ENCODE measurements at regions not wholly inside any gene's neighbourhood (a gene's known extent, or its start where the extent isn't known, plus 50 kb on each side); places are given as distances from the start of the nearest gene placed in this dataset.

DNA sequence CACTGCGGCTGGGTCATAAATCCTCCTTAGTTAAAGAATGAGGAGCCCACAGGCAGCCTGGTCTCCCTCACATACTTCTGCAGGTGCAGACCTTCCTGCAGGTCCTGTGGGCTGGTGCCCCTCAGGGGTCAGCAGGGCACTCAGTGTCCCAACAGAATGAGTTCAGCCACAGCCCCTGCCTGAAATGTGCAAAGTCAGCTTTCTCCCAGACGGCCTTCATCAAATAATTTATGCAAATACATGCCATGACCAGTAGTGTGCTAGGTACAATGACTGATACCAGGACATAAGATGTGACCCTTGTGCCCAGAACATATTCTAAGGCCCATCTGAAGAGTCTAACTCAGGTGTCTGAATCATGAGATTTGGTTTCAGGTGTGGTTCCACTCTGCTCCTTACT, 703.4 kb downstream of the TBC1D22A start:
- intact Hi-C loops (cut with DNase I), result no loop called here

DNA sequence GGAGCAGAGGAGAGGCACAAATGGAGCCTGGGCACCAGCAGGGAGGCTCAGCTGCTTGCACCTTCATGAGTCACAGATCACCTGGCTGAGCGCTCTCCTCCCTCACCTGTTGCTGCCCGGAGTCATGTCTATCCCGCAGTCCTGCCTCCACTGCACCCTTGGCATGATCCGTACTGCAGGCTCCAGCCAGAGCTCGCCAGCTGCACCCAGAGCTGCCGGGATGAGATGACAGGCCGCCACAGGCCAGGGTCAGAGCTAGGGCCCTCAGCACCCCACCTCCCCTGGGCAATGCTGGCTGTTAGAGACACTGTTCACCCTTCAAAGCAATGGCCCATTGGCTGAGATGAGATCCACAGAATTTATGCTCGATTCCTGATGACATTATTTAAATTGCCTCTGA, 702.8 kb downstream of the TBC1D22A start:
- DNase-seq (ENCODE audit: low spot score), result no peak
- intact Hi-C loops (cut with DNase I), result no loop called here

More for the DNA sequence above, 703.4 kb downstream of the TBC1D22A start:
- DNase-seq (ENCODE audit: low spot score), result no peak

DNA sequence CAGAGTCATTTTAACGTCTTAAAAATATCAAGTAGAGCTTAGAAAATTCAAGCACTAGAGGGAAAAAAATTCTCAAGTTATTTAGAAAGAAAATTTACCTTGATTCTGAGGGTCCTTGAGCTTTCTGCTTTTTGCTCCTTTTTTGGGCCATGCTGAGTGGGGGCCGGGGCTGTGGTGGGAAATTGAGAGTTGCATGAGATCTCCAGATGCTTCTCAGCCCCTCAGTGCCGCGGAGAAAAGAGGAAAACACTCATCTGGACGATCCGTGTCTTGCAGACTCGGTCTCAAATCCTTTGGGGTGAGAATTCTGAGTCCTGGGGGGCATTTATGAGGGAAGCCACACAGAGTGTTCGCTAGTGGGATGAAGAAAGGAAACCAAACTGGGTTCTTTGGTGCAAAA, 700.8 kb downstream of the TBC1D22A start:
- intact Hi-C loops (cut with DNase I), result no loop called here
- DNase-seq (ENCODE audit: low spot score), result no peak

DNA sequence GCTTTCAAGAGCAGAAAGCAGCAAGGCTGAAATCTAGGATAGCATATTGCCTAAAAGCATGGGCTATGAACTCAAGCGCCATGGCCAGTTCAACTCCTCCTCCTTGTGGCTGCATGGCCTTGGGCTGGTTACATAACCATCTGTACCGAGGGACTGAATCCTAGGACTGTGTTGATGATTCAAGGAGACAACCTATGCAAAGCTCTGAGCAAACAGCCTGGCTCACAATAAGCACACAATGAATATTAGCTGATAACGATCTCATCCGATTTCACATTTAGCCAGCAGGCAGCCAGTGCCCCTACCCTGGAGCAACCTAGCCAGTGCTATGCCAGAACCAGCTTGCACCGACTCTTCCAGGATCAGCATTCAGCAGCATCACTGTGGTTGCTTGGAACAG, 698.4 kb downstream of the TBC1D22A start:
- intact Hi-C loops (cut with DNase I), result no loop called here
- no peak for DNase-seq (ENCODE audit: low spot score)

DNA sequence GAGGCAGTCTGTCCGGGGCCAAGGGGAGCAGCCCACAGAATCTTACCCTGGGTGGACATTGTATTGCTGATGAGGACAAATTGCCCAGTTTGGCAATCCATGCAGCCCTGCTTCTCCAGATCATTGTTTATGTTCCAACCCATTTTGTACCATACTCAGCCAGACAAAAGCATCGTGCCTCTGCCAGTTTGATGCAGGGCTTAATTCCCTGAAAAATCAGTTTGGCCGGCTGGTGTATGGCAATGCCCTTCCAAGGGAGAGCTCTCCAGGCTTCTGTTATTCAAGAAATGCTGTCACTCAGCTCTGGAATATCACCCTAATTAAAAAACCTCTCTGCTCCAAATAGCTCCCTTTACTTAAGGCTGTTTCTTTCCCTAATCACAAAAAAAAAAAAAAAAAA, 697.7 kb downstream of the TBC1D22A start:
- DNase-seq (ENCODE audit: low spot score), result no peak
- intact Hi-C loops (cut with DNase I), result no loop called here

DNA sequence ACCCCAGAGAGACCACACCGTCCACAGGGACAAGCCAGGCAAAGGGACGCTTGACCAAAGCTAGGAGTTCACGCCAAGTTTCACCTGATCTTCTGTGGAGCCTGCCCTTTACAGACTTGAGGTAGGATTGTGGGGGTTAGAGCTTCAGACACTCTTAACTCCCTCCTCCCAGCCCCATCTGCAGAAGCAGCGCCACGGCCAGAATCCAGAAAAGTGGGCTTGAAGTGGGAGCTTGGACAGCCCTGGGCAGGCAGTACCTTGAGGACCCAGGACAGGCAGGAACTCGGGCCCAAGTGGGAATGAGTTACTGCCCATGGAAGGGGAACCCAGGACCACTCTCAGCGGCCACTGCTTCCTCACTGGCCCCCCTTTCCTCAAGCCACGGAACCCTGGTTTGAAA, 695.9 kb downstream of the TBC1D22A start:
- DNase-seq (ENCODE audit: low spot score), result no peak
- intact Hi-C loops (cut with DNase I), result no loop called here

DNA sequence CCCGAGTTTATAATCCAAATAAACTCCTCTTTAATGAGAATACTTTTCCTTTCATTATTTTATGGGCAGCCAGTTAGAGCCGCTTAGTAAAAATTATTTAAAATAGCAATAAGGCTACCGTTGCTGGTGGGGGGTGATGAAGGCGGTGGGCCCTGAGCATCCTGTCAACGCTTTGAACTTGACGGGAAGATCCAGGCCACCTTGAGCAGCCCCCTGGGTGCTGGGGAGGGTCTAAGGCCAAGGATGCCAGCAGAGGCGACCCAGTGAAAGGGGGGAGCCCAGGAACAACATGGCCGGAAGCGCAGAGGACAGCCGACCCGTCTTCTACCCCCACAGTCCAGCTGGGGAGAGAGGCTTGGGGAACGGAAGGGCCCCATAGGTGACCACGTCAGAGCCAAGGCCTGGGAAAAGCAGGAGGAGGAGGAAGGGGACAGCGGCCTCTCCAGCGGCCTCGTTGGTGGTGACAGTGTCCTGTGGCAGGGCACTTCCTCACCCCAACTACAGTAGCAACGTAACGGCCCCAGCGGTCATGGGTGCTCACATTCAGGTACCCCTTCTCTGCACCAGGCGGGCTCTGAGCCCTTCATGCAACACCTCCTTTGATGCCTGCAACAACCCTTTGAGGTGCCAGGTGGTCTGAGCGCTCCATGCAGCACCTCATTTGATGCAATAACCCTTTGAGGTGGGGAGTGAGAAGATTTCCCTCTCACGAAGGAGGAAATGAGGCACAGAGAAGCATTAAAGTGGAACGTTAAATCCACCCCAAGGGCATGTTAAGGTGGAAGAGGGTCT, 695.3 kb downstream of the TBC1D22A start:
- peak; percentile 80 for DNase-seq (ENCODE audit: low spot score)
- intact Hi-C loops (cut with DNase I), result no loop called here

DNA sequence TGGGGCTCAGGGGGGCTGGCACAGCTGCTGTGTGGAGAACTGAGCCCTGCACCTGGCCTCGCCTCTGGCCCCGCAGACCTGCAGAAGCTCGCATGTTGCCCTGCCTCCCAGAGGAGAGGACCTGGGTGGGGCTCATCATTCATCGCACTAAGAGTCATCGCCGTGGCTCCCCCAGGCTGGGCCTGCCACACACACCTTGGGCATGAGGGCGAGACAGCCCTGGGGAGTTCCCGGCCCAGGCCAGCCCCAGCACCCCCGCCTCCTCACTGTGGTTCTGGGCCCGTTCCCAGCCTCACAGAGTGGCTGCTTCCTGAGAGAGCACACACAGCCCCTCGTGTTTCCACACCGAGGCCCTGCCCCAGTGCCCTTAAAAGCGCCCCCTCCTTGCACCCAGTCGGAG, 694.6 kb downstream of the TBC1D22A start:
- intact Hi-C loops (cut with DNase I), result no loop called here
- DNase-seq (ENCODE audit: low spot score), result peak; percentile 73

DNA sequence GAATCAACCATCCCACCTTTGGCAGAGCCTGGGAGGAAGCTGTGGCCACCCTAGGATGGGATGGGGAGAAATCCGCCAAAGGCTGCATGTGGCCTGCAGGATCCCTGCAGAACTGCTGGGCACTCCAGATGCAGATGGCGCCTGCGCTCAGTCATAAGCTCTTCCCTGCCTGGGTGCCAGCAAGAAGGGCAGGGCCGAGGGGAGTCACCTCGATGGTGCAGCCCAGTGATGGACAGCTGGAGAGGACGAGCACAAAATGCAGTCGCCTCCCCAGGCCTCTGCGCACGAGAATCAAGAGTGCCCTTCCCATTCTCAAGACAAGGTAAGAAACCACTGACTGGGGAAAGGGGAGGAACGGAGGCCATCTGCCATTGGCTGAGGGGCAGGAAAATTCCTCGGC, 693.6 kb downstream of the TBC1D22A start:
- intact Hi-C loops (cut with DNase I), result no loop called here
- DNase-seq (ENCODE audit: low spot score), result peak; percentile 68

DNA sequence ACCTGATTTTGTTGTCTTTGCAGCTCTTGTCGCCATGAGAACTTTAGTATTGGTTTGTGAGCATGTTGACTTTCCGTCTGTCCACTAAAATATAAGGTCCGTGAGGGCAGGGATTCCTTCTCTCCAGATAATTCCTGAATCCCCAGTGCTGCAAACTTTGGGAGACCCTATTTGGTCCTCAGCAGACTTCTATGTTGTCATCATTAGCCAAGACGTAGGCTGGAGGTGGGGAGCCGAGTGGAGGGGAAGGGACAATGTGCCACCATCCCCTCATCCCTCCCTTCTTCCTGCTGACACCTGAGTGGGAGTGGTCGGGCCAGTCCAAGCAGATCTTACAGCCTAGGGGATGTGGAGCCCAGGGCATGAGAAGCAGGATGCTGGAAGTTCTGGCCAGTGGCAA, 690.6 kb downstream of the TBC1D22A start:
- no peak for DNase-seq (ENCODE audit: low spot score)
- intact Hi-C loops (cut with DNase I), result no loop called here

DNA sequence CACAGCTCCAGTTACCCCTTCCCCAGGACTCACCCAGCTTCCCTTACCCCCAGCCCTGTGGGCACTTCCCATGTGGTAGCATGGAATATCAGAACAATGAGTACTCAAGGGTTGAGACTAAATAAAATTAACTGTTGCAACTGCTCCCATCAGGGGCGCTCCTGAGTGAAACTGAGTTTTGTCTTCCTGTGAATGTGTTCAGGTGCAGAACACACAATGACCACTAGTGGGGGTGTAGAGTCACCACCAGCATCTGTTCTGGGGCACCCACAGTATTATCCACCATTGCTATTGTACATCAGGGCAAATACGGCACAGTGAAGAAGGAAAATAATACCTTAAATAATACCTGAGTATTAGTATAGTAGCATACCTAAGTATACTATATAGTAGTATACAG, 689.7 kb downstream of the TBC1D22A start:
- intact Hi-C loops (cut with DNase I), result no loop called here
- DNase-seq (ENCODE audit: low spot score), result no peak

DNA sequence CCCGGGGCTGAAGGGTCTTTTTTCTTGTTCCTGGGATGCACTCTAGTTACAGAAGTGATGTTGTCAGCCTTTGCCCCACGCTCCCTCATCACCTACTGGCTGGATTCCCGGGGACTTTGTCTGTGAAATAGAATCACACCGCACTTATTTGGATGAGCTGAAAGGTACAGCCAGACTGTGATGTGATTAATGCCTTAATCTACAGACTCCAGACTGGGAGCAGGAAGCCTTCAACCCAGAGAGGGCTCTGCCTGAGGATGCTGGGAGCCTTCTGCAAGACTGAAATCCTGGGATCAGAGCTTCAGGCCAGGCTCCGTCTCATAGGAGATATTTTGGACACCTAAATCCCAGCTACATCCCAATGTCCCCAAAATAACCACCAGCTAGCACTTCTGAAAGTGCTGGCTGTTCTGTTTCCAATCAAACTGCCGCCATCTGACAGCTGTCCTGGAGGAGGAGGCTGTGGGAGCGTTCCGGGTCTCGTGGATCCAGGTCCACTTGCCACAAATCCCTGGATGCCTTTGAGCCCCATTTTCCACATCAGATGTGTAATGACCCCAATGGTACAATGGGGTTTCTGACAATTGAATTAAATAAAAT, 688.5 kb downstream of the TBC1D22A start:
- DNase-seq (ENCODE audit: low spot score), result no peak
- intact Hi-C loops (cut with DNase I), result no loop called here

DNA sequence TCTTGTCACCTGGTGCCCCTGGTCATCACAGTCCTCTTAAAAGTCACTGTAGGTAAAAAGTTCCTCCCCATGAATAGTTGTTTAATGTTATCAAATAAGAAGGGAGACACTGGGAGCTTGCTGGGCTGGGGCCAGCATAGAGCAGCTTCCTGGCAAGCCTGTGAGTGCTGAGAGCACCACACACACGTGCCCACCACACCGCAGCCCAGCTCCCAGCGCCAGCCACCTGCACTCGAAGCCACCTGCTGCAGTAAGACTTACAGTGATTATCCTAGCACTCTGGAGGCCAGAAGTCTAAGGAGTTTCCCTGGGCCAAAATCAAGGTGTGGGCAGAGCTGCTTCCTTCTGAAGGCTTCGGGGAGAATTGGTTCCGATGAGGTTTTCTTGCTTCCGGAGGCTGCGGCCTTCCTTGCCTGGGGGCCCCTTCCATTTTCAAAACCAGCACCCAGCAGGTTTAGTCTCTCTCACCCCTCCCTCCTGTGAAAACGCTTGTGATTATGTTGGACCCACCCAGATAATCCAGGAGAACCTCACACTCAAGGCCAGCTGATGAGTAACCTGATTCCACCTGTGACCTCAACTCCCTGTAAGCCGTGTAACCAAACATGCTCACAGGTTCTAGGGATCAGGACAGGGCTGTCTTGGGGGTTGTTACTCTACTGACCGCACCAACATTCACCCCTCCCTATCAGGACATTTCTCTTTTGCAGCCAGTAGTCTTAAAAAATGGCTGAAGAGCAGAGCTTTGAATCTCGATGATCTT, 687.2 kb downstream of the TBC1D22A start:
- no peak for DNase-seq (ENCODE audit: low spot score)
- intact Hi-C loops (cut with DNase I), result no loop called here

DNA sequence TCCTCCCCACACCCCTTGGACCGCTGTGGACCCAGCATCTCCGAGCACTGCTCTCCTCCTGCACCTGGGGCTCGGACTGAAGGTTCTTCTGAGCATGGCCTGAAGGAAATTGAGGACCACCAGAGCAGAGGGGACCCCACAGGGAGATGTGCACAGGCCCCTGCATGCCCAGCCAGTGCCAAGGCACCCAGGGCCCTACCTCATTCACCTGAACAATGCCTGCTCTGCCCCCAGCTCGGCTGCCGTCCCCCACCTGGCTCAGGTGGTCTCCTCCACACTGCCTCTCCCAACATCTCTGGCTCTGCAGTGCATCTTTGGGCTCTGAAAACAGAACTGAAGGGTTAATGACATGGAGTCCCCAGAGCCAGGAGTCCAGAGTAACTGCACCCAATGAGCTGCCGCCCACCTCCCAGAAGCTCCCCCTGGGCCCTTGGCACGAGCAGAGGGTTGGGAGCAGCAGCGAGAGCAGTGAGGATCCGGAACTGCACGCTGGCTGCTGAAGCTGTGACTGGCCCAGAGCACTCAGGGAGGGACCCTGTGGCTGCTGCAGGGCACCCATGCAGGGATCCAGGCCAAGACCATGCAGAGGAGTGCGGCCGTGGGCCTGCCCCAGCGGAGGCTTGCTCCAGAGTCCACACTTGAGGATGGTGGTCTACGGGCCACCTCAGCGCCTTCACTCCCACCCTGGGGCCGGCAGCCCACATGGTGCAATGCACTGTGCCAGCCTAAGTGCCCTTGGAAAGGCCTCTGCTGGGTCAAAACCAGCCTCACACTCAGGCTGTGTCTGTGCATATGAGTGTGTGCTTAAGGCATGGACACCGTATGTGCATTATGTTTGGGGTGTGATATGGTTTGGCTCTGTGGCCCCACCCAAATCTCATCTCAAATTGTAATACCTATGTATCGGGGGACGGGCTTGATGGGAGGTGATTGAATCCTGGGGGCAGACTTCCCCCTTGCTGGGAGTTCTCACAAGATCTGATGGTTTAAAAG, 686.1 kb downstream of the TBC1D22A start:
- intact Hi-C loops (cut with DNase I), result no loop called here
- no peak for DNase-seq (ENCODE audit: low spot score)

DNA sequence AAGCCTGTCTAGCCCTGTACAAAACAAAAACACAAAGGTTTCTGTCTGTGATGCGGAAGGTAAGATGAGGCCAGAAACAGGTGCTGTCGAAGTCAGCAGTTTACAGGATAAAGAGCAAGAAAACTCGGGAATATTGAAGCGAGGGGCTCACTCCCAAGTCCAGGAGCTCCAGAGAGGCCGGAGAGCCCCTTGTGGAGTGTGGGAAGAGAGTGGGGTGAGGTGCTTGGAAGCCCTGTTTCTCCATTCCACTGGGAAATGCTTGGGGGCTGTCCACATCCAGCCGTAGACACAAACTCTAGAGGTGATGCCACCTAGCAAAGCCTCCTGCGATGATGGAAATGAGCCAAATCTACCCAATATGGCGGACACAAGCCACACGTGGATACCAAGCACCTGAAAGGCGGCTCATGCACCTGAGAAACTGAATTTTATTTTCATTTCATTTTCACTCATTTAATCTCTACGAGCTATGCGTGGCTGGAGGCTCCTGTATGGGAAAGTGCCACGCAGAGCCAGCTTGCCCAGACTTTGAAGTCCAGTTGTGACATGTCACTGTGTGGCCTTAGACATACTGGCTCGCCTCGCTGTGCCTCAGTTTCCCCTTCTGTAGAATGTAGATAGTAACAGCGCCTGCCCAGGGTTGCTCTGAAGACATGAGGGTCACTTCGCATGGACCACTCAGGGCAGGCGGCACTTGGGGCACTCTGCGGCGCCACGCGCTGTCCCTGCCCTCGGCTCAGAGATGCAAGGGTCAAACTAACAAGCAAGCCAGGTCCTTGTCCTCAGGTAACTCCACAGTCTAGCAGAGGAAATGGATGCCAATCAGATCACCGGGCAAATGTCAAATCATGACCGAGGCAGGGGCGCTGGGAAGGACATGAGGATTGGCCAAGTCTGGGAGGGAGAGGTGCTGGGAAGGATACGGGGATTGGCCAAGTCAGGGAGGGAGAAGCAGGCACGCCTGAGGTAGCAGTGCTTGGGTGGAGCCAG, 684.7 kb downstream of the TBC1D22A start:
- intact Hi-C loops (cut with DNase I), result no loop called here
- peak; percentile 65 for DNase-seq (ENCODE audit: low spot score)

DNA sequence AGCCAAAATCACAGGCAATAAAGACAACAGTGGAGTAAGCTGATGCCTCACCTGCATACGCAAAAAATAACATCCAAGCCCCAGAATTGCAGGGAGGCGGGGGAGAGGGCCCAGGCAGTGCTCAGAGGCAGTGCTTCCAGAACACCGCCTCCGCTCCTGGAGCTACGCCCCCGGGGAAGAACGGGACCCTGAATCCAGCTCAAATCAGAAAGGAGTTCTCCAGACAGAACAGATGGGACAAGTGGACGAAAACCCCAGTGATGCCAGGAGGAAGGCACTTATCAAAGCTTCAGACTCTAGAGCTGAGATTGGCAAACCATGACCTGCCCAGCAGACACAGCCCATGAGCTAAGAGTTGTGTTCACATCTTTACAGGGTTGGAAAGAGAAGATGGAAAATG, 683.9 kb downstream of the TBC1D22A start:
- intact Hi-C loops (cut with DNase I), result no loop called here
- DNase-seq (ENCODE audit: low spot score), result peak; percentile 58

DNA sequence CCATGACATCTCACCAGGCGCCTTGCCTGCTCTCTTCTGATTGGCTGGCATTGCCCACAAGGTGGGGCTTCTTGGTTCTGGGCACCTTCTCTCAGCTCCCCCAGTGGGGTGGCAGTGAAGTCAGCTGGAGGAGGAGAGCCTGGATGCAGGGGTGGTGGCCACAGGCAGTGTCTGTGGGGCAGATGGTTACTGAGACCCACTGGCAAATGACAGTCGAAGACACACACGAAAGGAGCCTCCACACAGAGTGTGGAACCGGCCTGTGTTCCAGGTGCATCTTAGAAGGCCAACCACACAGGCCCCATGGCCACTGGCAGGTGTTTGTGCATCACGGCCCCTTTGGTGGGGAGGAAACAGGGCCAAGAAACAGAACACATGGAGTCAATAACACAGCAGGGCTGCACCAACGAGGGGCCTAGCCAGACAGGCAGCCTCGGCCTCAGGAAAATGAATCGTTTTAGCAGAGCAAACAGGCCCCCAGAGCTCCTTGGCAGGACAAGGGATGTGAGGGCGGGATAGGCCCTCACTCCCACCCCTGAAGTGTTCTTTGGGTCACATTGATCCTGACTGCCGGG, 683.4 kb downstream of the TBC1D22A start:
- intact Hi-C loops (cut with DNase I), result no loop called here
- DNase-seq (ENCODE audit: low spot score), result peak; percentile 37

DNA sequence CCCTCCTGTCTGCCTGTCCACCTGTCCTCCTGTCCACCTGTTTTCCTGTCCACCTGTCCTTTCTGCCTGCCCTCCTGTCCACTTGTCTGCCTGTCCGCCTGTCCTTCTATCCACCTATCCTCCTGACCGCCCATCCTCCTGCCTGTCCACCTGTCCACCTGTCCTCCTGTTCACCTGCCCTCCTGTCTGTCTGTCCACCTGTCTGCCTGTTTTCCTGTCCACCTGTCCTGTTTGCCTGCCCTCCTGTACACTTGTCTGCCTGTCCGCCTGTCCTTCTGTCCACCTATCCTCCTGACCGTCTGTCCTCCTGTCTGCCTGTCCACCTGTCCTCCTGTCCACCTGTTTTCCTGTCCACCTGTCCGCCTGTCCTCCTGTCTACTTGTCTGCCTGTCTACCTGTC, 682.8 kb downstream of the TBC1D22A start:
- DNase-seq (ENCODE audit: low spot score), result no peak
- intact Hi-C loops (cut with DNase I), result no loop called here
